ENCODE measurements at regions not wholly inside any gene's neighbourhood (a gene's known extent, or its start where the extent isn't known, plus 50 kb on each side); places are given as distances from the start of the nearest gene placed in this dataset.

DNA sequence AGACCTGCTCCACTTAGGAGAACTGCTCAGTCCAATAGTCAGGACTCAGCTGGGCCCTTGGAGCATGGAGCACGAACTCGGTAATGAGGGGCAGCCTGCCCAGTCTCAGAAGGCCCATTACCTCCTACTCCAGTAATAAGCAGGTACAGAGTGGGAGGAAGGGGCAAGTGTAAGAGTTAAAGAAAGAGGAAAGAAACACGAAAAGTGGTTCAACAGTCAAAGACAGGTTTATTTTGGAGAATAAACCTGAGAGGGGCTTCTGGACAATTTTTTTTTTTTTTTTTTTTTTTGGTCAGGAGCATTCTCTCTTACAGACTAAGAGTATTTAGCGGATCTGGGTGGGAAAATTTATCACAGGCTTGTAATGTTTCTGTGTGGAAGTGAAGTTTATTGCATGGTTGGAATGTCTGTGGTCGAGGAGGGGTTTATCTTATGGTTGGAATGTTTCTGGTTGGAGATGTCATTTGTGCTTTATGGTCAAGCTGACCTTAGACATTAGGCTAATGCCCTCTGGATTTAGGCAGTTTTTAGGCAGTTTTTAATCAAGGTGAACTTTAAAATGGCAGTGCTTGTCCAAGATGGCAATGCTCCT is 340.1 kb downstream of the BCKDHB start:
- H2AFZ ChIP-seq (ENCODE audit: control insufficient read depth, low read depth, low read length) = no peak overlapping the region
- SMC1A ChIA-PET (ENCODE audit: uncharacterized antibody, unreplicated experiment) = interaction anchor here (0.9 kb wide), 1 partner anchor 14 kb away, joined by 3 read pairs; no protein-coding TSS in a partner anchor
- intact Hi-C loops (cut with micrococcal nuclease; ENCODE audit: unreplicated experiment) (no loop called here), in situ Hi-C loops (cut with MboI) (no loop called here)
- ATAC-seq (no peak), FAIRE-seq (no peak), DNase-seq (ENCODE audit: low read depth, low spot score) (no peak)
- POLR2A ChIA-PET = no interaction called here
- no peak overlapping the region for H3K27ac ChIP-seq (ENCODE audit: control insufficient read depth, insufficient read depth)
- CTCF ChIA-PET = no interaction called here
- WGBS (ENCODE audit: insufficient coverage, insufficient replicate concordance, low lambda C conversion rate, missing lambda C conversion rate) = 0% methylated on average over 5 of the region's 5 CpGs
- no peak overlapping the region for H3K9ac ChIP-seq (ENCODE audit: control insufficient read depth, insufficient read depth, low read length)
- H4K20me1 ChIP-seq (ENCODE audit: control insufficient read depth, insufficient read depth) = no peaks in the 10 kb centered on the region
- H3K4me1 ChIP-seq (ENCODE audit: control insufficient read depth, insufficient read depth, low read length) = no peaks in the 10 kb centered on the region
- no peaks in the 10 kb centered on the region for H3K79me2 ChIP-seq (ENCODE audit: control insufficient read depth, insufficient read depth, low read length)
- RAD21 ChIA-PET (ENCODE audit: unreplicated experiment) = no interaction called here
- TF ChIP-seq CBFB (IDR thresholded peaks at IDR 0.05; ENCODE audit: low read depth) (no peak), SP1 (IDR thresholded peaks at IDR 0.05; ENCODE audit: low read depth, low read length) (no peak), FOXM1 (IDR thresholded peaks at IDR 0.05; ENCODE audit: low read depth, low read length) (no peak), STAT3 (IDR thresholded peaks at IDR 0.05; ENCODE audit: low read depth, low read length) (no peak), LARP7 (IDR thresholded peaks at IDR 0.05) (no peak), ESRRA (IDR thresholded peaks at IDR 0.05; ENCODE audit: low read length) (no peak), MTA3 (IDR thresholded peaks at IDR 0.05; ENCODE audit: borderline replicate concordance, low read length) (no peak), YY1 (IDR thresholded peaks at IDR 0.05; ENCODE audit: low read depth, low read length) (no peak), TCF3 (IDR thresholded peaks at IDR 0.05; ENCODE audit: borderline replicate concordance, insufficient read depth, low read depth, low read length) (no peak), GABPA (IDR thresholded peaks at IDR 0.05; ENCODE audit: low read depth) (no peak), PAX5 (IDR thresholded peaks at IDR 0.05; ENCODE audit: borderline replicate concordance, low read depth, low read length) (no peak), MXI1 (IDR thresholded peaks at IDR 0.05; ENCODE audit: low read depth, low read length) (no peak), ZNF274 (IDR thresholded peaks at IDR 0.05; ENCODE audit: insufficient read depth, insufficient read length) (no peak), TAF1 (IDR thresholded peaks at IDR 0.05; ENCODE audit: borderline replicate concordance, low read depth, low read length) (no peak), BACH1 (IDR thresholded peaks at IDR 0.05; ENCODE audit: borderline replicate concordance) (no peak), SMAD5 (IDR thresholded peaks at IDR 0.05; ENCODE audit: low read depth) (no peak), HDAC6 (IDR thresholded peaks at IDR 0.05; ENCODE audit: unreplicated experiment) (no peak), RFX5 (IDR thresholded peaks at IDR 0.05; ENCODE audit: low read depth, low read length) (no peak)
- TF ChIP-seq, protein P1, sequence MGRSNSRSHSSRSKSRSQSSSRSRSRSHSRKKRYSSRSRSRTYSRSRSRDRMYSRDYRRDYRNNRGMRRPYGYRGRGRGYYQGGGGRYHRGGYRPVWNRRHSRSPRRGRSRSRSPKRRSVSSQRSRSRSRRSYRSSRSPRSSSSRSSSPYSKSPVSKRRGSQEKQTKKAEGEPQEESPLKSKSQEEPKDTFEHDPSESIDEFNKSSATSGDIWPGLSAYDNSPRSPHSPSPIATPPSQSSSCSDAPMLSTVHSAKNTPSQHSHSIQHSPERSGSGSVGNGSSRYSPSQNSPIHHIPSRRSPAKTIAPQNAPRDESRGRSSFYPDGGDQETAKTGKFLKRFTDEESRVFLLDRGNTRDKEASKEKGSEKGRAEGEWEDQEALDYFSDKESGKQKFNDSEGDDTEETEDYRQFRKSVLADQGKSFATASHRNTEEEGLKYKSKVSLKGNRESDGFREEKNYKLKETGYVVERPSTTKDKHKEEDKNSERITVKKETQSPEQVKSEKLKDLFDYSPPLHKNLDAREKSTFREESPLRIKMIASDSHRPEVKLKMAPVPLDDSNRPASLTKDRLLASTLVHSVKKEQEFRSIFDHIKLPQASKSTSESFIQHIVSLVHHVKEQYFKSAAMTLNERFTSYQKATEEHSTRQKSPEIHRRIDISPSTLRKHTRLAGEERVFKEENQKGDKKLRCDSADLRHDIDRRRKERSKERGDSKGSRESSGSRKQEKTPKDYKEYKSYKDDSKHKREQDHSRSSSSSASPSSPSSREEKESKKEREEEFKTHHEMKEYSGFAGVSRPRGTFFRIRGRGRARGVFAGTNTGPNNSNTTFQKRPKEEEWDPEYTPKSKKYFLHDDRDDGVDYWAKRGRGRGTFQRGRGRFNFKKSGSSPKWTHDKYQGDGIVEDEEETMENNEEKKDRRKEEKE (IDR thresholded peaks at IDR 0.05) = no peak
- no peaks in the 10 kb centered on the region for H3K27me3 ChIP-seq (replicated peaks in 1 of 2; ENCODE audit: control insufficient read depth in 2 of 2, insufficient read depth in 2 of 2, low read length in 1 of 2)
- H3K9me3 ChIP-seq (replicated peaks; ENCODE audit: control insufficient read depth, insufficient read depth, low read length) = no peaks in the 10 kb centered on the region
- H3K4me3 ChIP-seq = no peak overlapping the region
- no peak overlapping the region for H3K4me2 ChIP-seq (ENCODE audit: control insufficient read depth, insufficient read depth)
- BruUV-seq (replicated peaks) = no TSS peak
- no peaks in the 10 kb centered on the region for H3K36me3 ChIP-seq (ENCODE audit: control insufficient read depth in 2 of 2, insufficient read depth in 2 of 2, low read length in 1 of 2)
